T-cell (primary cell): ENCODE measurements at regions not wholly inside any gene's neighbourhood (a gene's known extent, or its start where the extent isn't known, plus 50 kb on each side); places are given as distances from the start of the nearest gene placed in this dataset.
"Not testable (repeated sequence)": the region's sequence is repeated elsewhere in the genome, so short reads cannot be mapped to it uniquely, and the experiment has no call there.

Experiments
- ATAC-seq, 4 experiments: fragments of 200-7000 bp in 3 of 4; fragments of 150-1000 bp in 1 of 4; cut with Tn5 transposase; replicated peaks in 1 of 4; 1 replicate in 3 of 4; 2 replicates in 1 of 4; pipeline ENCODE4 v1.10.0; 2021; ENCODE audit warnings: moderate library complexity in 3 of 4, mild to moderate bottlenecking in 2 of 4, moderate number of reproducible peaks in 1 of 4
- CTCF ChIA-PET, 2 donors: fragments of 300-600 bp; sonication (Branson Sonifier 250); formaldehyde crosslinking; loops; one replicate each; lab custom pipeline; 2022; ENCODE audit warnings: antibody characterized with exemption in 2 of 2; lab: Charles Lee
- POLR2A ChIA-PET, 2 donors: fragments of 300-600 bp; sonication (Branson Sonifier 250); formaldehyde crosslinking; loops; one replicate each; lab custom pipeline; 2022; ENCODE audit warnings: antibody characterized with exemption in 2 of 2; lab: Charles Lee
- DNase-seq, 35 experiments: peaks; one replicate each; pipeline versions ENCODE4 v3.0.0 to v3.0.0-alpha.2; 2013 to 2023
- H3K27ac ChIP-seq: one replicate; pipeline ENCODE4 v1.5.1; 2013; ENCODE audit warnings: low read length
- H3K27me3 ChIP-seq, 2 experiments: replicated peaks in 1 of 2; 1 replicate in 1 of 2; 2 replicates in 1 of 2; pipeline versions ENCODE4 v1.6.1 to v1.7.0; 2013; ENCODE audit warnings: low read length in 1 of 2, mixed read lengths in 1 of 2; ENCODE audit not compliant: control insufficient read depth in 2 of 2, insufficient read depth in 2 of 2; ENCODE audit errors: extremely low read depth in 1 of 2
- H3K36me3 ChIP-seq, 2 donors: 1 replicate in 1 of 2; 2 replicates in 1 of 2; pipeline versions ENCODE4 v1.6.1 to v1.7.0; 2013; ENCODE audit warnings: low read length in 1 of 2; ENCODE audit not compliant: control insufficient read depth in 2 of 2, insufficient read depth in 1 of 2; ENCODE audit errors: extremely low read depth in 1 of 2
- H3K4me1 ChIP-seq, 2 experiments: 1 replicate in 1 of 2; 2 replicates in 1 of 2; pipeline versions ENCODE4 v1.6.1 to v1.7.0; 2013; ENCODE audit warnings: low read length in 2 of 2, mixed read lengths in 1 of 2; ENCODE audit not compliant: insufficient read depth in 2 of 2, control insufficient read depth in 1 of 2; ENCODE audit errors: extremely low read depth in 1 of 2
- H3K4me3 ChIP-seq, 2 donors: 1 replicate in 1 of 2; 2 replicates in 1 of 2; pipeline versions ENCODE4 v1.5.1 to v1.7.0; 2013; ENCODE audit warnings: mild to moderate bottlenecking in 2 of 2, low read length in 1 of 2, moderate library complexity in 1 of 2; ENCODE audit not compliant: control insufficient read depth in 1 of 2; ENCODE audit errors: extremely low read depth in 1 of 2
- H3K9me3 ChIP-seq: 2 replicates; pipeline ENCODE4 v1.7.0; 2013
- H3K27ac Mint-ChIP-seq, 2 donors: one replicate each; pipeline ENCODE4 v1.8.0; 2020 to 2021; ENCODE audit warnings: mild to moderate bottlenecking in 2 of 2, mixed read lengths in 2 of 2
- H3K27me3 Mint-ChIP-seq, 2 donors: one replicate each; pipeline ENCODE4 v1.8.0; 2021 to 2022; ENCODE audit warnings: mixed read lengths in 2 of 2
- H3K36me3 Mint-ChIP-seq: one replicate; pipeline ENCODE4 v1.8.0; 2021; ENCODE audit warnings: mixed read lengths
- H3K4me1 Mint-ChIP-seq, 3 donors: one replicate each; pipeline ENCODE4 v1.8.0; 2020 to 2022; ENCODE audit warnings: mixed read lengths in 3 of 3, mild to moderate bottlenecking in 1 of 3
- H3K4me3 Mint-ChIP-seq, 3 donors: one replicate each; pipeline ENCODE4 v1.8.0; 2020 to 2022; ENCODE audit warnings: mild to moderate bottlenecking in 3 of 3, mixed read lengths in 3 of 3, moderate library complexity in 3 of 3
- H3K9me3 Mint-ChIP-seq, 3 donors: one replicate each; pipeline ENCODE4 v1.8.0; 2020 to 2022; ENCODE audit warnings: mixed read lengths in 3 of 3
- WGBS: methylation state at CpG from one replicate; pipeline ENCODE4 v1.1.5; 2013; ENCODE audit warnings: missing lambda C conversion rate; ENCODE audit not compliant: insufficient coverage; 5-methylcytosine and 5-hydroxymethylcytosine counted together

DNA sequence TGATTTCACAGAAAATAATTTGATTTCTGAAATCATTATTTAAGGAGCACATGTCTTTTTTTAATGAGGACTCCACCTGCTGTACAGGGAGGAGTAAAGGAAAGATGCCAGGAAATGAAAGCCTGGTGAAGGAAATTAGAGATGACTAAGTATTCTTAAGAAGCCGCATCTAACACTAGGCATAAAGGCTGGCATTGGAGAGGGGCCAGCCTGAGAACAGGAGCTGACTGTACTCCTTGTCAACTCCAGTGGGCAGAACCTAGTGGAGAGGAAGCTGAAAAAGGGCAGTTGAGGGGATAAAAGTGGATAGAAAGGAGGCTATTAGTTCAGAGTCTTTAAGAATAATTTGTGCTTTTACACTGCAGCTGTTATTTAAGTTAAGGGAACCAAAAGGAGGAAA lies 393.0 kb downstream of the PPP1R2C start:
- Mint-ChIP-seq H3K27me3 (peaks cover 2 to 25% of the 10 kb centered on the region in 2 donors), H3K36me3 (no peaks in the 10 kb centered on the region), H3K9me3 (no peaks in the 10 kb centered on the region), H3K4me1 (peaks cover 0 to 2% (median 0%) of the 10 kb centered on the region in 3 donors), H3K4me3 (no peak overlapping the region), H3K27ac (no peak overlapping the region)
- Histone ChIP-seq H3K27me3 (no peaks in the 10 kb centered on the region), H3K9me3 (no peaks in the 10 kb centered on the region), H3K27ac (no peak overlapping the region), H3K4me3 (no peak overlapping the region), H3K36me3 (no peaks in the 10 kb centered on the region), H3K4me1 (no peaks in the 10 kb centered on the region)
- CTCF ChIA-PET: interaction anchor here in 1 of 2 donors (0.7 kb wide), 1 partner anchor 150 kb away, joined by 3 read pairs; no protein-coding TSS in a partner anchor
- ATAC-seq (no peak), DNase-seq (no peak)
- no CpG with 5 or more reads among the region's 1 CpG for WGBS
- POLR2A ChIA-PET: interaction anchor here in 1 of 2 donors (0.6 kb wide), 1 partner anchor 1471 kb away, joined by 4 read pairs; no protein-coding TSS in a partner anchor

DNA sequence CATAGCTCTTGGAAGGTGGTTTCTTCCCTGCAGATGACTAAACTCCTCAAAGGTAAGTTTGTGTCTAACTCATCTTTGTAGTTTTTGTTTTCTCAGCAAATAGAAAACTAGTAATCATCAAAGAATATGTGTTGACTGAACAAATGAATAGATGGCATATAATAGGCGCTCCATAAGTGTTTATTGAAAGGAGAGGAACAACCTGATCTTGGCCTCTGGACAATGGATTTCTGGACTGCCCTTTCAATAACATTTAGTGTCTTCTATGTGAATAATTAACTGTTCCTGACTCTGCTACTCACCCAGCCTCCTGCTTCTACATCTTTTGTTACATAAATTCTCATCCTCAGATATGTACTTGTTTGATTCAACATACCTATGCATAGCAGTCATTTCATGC lies 399.1 kb downstream of the PPP1R2C start:
- no peak overlapping the region for H3K27ac ChIP-seq
- H3K27me3 ChIP-seq: no peaks in the 10 kb centered on the region

DNA sequence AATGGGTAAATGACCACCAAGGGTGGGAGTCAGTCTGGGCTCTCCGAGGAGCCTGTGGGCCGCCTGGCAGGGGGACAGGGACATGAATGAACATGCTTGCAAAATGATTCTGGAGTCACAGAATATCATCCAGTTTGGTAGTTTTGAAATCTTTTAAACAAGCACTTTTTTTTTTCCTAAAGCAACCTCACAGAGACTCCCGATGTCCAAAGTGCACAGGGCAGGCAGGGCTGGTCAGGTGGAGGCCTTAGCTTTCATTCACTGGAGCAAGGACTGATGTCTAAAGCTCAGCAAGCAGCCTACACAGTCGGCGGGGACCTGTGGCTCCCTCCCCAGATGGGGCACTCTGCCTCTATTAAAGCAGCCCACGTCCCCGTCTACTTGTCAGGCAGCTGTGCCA lies 402.9 kb downstream of the PPP1R2C start:
- Histone ChIP-seq H3K36me3 (no peaks in the 10 kb centered on the region), H3K27ac (no peak overlapping the region), H3K4me1 (no peaks in the 10 kb centered on the region), H3K27me3 (no peaks in the 10 kb centered on the region), H3K4me3 (no peak overlapping the region), H3K9me3 (no peaks in the 10 kb centered on the region)
- ChIA-PET CTCF (no interaction called here), POLR2A (no interaction called here)
- no peak overlapping the region for H3K27ac Mint-ChIP-seq
- H3K27me3 Mint-ChIP-seq: peaks cover 0 to 23% of the 10 kb centered on the region in 2 donors
- no peaks in the 10 kb centered on the region for H3K9me3 Mint-ChIP-seq
- no CpG with 5 or more reads among the region's 7 CpGs for WGBS
- no peak for ATAC-seq
- H3K36me3 Mint-ChIP-seq: no peaks in the 10 kb centered on the region
- no peaks in the 10 kb centered on the region for H3K4me1 Mint-ChIP-seq
- H3K4me3 Mint-ChIP-seq: no peak overlapping the region
- DNase-seq: no peak

More for the DNA sequence above, 399.1 kb downstream of the PPP1R2C start:
- H3K4me1 ChIP-seq: no peaks in the 10 kb centered on the region
- ATAC-seq: no peak
- H3K9me3 ChIP-seq: no peaks in the 10 kb centered on the region
- Mint-ChIP-seq H3K27ac (no peak overlapping the region), H3K36me3 (no peaks in the 10 kb centered on the region), H3K27me3 (peaks cover 0 to 16% of the 10 kb centered on the region in 2 donors), H3K9me3 (no peaks in the 10 kb centered on the region), H3K4me1 (no peaks in the 10 kb centered on the region), H3K4me3 (no peak overlapping the region)
- DNase-seq: no peak
- WGBS: no CpG with 5 or more reads among the region's 1 CpG
- ChIA-PET POLR2A (no interaction called here), CTCF (no interaction called here)
- no peak overlapping the region for H3K4me3 ChIP-seq
- no peaks in the 10 kb centered on the region for H3K36me3 ChIP-seq

DNA sequence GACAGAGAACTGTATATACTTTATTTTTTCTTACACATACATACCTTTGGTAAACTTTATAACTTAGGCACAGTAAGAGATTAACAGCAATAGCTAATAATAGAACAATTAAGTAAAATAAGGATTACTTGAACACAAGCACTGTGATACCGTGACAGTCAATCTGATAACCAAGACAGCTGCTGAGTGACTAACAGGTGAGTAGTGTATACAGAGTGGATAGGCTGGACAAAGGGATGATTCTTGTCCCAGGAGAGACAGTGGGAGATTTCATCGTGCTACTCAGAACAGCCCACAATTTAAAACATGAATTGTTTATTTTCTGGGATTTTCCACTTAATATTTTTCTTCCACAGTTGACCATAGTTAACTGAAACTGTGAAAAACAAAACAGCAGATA lies 411.8 kb downstream of the PPP1R2C start:
- Mint-ChIP-seq H3K36me3 (no peaks in the 10 kb centered on the region), H3K27ac (no peak overlapping the region), H3K4me1 (no peaks in the 10 kb centered on the region), H3K4me3 (no peak overlapping the region), H3K9me3 (no peaks in the 10 kb centered on the region), H3K27me3 (peaks cover 0 to 3% of the 10 kb centered on the region in 2 donors)
- Histone ChIP-seq H3K4me3 (no peak overlapping the region), H3K27ac (no peak overlapping the region), H3K27me3 (no peaks in the 10 kb centered on the region), H3K4me1 (no peaks in the 10 kb centered on the region), H3K36me3 (no peaks in the 10 kb centered on the region), H3K9me3 (no peaks in the 10 kb centered on the region)
- WGBS: no CpG with 5 or more reads among the region's 2 CpGs
- ChIA-PET POLR2A (no interaction called here), CTCF (no interaction called here)
- ATAC-seq (no peak), DNase-seq (no peak)

DNA sequence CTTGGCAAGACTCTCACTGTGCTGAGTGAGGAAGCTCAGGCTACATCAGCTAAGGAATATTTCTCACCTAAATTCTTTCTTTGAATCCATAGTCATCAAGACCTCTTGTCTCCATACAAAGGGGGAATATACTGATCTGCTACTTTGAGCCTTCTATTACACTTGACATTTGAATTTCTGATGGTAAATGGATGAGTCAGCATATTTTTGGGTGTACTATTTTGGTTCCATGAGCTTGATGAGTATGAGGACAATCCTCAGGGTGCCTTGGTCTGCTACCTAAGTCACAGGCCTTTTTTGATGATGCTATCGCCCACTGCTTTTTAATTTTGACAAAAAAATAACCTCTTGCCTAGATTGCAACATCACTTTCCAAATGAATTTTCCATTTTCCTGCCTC lies 415.7 kb downstream of the PPP1R2C start:
- Mint-ChIP-seq H3K27ac (no peak overlapping the region), H3K9me3 (no peaks in the 10 kb centered on the region), H3K4me3 (no peak overlapping the region), H3K27me3 (no peaks in the 10 kb centered on the region), H3K36me3 (no peaks in the 10 kb centered on the region), H3K4me1 (no peaks in the 10 kb centered on the region)
- H3K27ac ChIP-seq: no peak overlapping the region
- ChIA-PET POLR2A (interaction anchor here in 1 of 2 donors (0.7 kb wide), 1 partner anchor 1218 kb away, joined by 3 read pairs; no protein-coding TSS in a partner anchor), CTCF (no interaction called here)
- no peak for ATAC-seq
- DNase-seq: no peak
- no peak overlapping the region for H3K4me3 ChIP-seq
- H3K36me3 ChIP-seq: no peaks in the 10 kb centered on the region
- no peaks in the 10 kb centered on the region for H3K4me1 ChIP-seq
- no peaks in the 10 kb centered on the region for H3K9me3 ChIP-seq
- no peaks in the 10 kb centered on the region for H3K27me3 ChIP-seq
- WGBS: no CpG with 5 or more reads among the region's 1 CpG

DNA sequence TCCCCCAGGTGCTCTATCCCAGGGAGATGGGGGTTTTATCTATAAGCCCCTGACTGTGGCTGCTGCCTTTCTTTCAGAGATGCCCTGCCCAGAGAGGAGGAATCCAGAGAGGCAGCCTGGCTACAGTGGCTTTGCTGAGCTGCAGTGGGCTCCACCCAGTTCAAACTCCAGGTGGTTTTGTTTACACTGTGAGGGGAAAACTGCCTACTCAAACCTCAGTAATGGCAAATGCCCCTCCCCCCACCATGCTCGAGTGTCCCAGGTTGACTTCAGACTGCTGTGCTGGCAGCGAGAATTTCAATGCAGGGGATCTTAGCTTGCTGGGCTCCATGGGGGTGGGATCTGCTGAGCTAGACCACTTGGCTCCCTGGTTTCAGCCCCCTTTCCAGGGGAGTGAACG lies 419.6 kb upstream of the CASK start:
- H3K36me3 Mint-ChIP-seq, DNase-seq, CTCF ChIA-PET, H3K4me1 Mint-ChIP-seq, H3K4me1 ChIP-seq, H3K4me3 ChIP-seq, H3K27ac ChIP-seq, H3K36me3 ChIP-seq, H3K4me3 Mint-ChIP-seq, H3K9me3 Mint-ChIP-seq, ATAC-seq, H3K9me3 ChIP-seq, H3K27ac Mint-ChIP-seq, H3K27me3 ChIP-seq: not testable (repeated sequence)
- POLR2A ChIA-PET: interaction anchor here in 1 of 2 donors (0.6 kb wide), 1 partner anchor 608 kb away, joined by 4 read pairs; no protein-coding TSS in a partner anchor
- WGBS: 100% methylated on average over 1 of the region's 3 CpGs
- H3K27me3 Mint-ChIP-seq: peaks cover 0 to 20% of the 10 kb centered on the region in 2 donors
